Naive B cell (primary cell): ENCODE measurements at regions not wholly inside any gene's neighbourhood (a gene's known extent, or its start where the extent isn't known, plus 50 kb on each side); places are given as distances from the start of the nearest gene placed in this dataset.
A peak's percentile ranks its signal among the peaks of the same experiment; 100 is the strongest.

ENCODE experiments used
- ATAC-seq, 2 donors: fragments of 150-1000 bp; cut with Tn5 transposase; 2 replicates each; pipeline ENCODE4 v1.10.0; 2021; ENCODE audit warnings: low read depth in 2 of 2, mild to moderate bottlenecking in 2 of 2, moderate library complexity in 2 of 2
- DNase-seq: peaks from one replicate; pipeline ENCODE4 v3.0.0; 2022
- H3K27ac Mint-ChIP-seq, 6 donors: one replicate each; pipeline ENCODE4 v1.8.0; 2020 to 2022; ENCODE audit warnings: mild to moderate bottlenecking in 6 of 6, mixed read lengths in 6 of 6, moderate library complexity in 5 of 6, inconsistent platforms in 2 of 6
- H3K27me3 Mint-ChIP-seq, 3 donors: one replicate each; pipeline ENCODE4 v1.8.0; 2021 to 2022; ENCODE audit warnings: mixed read lengths in 3 of 3, mild to moderate bottlenecking in 1 of 3
- H3K36me3 Mint-ChIP-seq, 2 donors: one replicate each; pipeline ENCODE4 v1.8.0; 2020 to 2022; ENCODE audit warnings: mixed read lengths in 2 of 2, inconsistent platforms in 1 of 2, mild to moderate bottlenecking in 1 of 2
- H3K4me1 Mint-ChIP-seq, 3 donors: one replicate each; pipeline ENCODE4 v1.8.0; 2020 to 2022; ENCODE audit warnings: mixed read lengths in 3 of 3, inconsistent platforms in 1 of 3, mild to moderate bottlenecking in 1 of 3, moderate library complexity in 1 of 3
- H3K4me3 Mint-ChIP-seq, 8 donors: one replicate each; pipeline ENCODE4 v1.8.0; 2020 to 2022; ENCODE audit warnings: mild to moderate bottlenecking in 8 of 8, mixed read lengths in 8 of 8, moderate library complexity in 8 of 8, inconsistent platforms in 2 of 8
- H3K9me3 Mint-ChIP-seq, 7 donors: one replicate each; pipeline ENCODE4 v1.8.0; 2020 to 2022; ENCODE audit warnings: mixed read lengths in 7 of 7, mild to moderate bottlenecking in 5 of 7, inconsistent platforms in 2 of 7, moderate library complexity in 1 of 7

DNA sequence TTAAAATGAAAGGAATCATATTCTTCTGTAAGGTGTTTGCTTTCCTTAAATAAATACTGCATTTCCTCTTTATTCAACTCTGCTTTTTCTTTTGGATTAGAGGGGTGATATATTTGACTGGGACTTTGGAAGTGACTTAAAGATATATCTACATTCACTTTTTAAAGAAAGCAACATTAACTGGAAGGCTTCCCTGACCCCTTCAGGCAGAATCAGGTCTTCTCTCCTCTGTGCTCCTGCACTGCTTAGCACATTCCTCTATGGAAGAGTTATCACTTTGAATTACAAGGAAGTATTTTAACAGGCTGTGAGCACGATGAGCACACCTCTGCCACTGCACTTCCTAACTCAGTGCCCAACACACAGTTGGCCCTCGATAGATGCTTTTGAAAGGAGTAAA, 59.2 kb upstream of the POU3F2 start:
- no peak overlapping the region for H3K4me3 Mint-ChIP-seq
- peaks cover 11 to 37% (median 34%) of the 10 kb centered on the region in 3 donors for H3K27me3 Mint-ChIP-seq
- H3K4me1 Mint-ChIP-seq: no peaks in the 10 kb centered on the region
- DNase-seq (no peak), ATAC-seq (no peak)
- H3K27ac Mint-ChIP-seq: no peak overlapping the region
- H3K9me3 Mint-ChIP-seq: no peaks in the 10 kb centered on the region
- no peaks in the 10 kb centered on the region for H3K36me3 Mint-ChIP-seq

DNA sequence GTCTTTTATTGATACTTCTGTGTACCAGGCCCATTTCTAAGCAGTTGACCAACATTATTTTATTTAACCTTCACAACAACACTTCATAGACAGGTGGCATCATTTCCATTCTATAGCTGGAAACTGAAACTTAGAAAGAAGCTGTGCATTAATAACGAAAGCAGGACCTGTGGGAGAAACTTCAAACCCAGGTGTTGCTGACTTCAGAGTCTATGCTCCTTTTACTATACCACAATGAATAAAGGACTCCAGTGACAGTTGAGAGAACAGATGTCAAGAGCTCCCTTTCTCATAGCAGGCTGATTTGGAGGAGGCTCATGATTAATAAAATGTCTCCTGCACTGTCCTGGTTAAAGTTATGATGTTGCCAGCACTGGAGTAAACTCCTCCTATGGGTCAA, 56.6 kb upstream of the POU3F2 start:
- no peak for DNase-seq
- no peak overlapping the region for H3K27ac Mint-ChIP-seq
- no peaks in the 10 kb centered on the region for H3K4me1 Mint-ChIP-seq
- H3K4me3 Mint-ChIP-seq: no peak overlapping the region
- no peaks in the 10 kb centered on the region for H3K36me3 Mint-ChIP-seq
- ATAC-seq: no peak
- H3K9me3 Mint-ChIP-seq: no peaks in the 10 kb centered on the region
- peaks cover 20 to 33% (median 26%) of the 10 kb centered on the region in 3 donors for H3K27me3 Mint-ChIP-seq

DNA sequence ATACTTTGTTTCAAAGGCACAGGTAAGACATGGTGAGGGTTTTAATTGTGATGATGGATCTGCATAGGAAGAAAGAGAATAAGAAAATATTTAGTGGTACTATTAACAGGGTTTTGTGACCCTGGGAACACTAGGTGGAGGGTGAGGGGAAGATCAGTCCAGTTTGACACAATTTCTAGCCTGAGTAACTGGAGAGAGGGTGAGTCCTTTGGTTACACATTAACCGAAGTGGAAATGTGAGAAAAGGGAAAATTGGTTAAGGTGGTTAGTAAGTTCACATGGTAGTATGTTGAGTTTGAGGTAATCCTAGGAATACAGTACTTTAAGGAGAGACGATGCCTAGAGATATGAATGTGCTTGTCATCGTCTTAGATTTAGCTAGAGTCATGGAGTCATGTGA, 54.8 kb upstream of the POU3F2 start:
- peaks cover 21 to 34% (median 27%) of the 10 kb centered on the region in 3 donors for H3K27me3 Mint-ChIP-seq
- DNase-seq: no peak
- H3K4me3 Mint-ChIP-seq: no peak overlapping the region
- H3K27ac Mint-ChIP-seq: no peak overlapping the region
- peaks cover 0 to 2% (median 0%) of the 10 kb centered on the region in 7 donors for H3K9me3 Mint-ChIP-seq
- ATAC-seq: no peak
- H3K4me1 Mint-ChIP-seq: no peaks in the 10 kb centered on the region
- H3K36me3 Mint-ChIP-seq: no peaks in the 10 kb centered on the region

DNA sequence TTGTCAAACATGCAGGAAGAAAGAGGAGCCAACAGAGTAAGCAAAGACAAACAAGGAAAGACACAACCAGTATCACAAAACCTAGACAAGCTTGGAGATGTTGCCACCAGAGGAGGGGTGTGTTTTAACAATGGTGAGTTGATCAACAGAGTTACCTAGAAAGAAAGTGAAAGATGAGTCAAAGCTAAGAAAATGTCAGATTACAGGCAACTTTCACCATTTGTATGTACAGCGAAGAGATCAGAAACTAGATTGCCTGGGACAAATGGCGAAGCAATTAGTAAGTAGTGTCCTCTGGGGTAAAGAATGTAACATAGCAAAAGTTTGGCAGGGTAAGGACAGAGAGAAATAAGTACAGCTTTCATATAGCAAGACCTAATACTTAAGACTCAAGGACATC, 51.6 kb upstream of the POU3F2 start:
- peaks cover 0 to 7% (median 0%) of the 10 kb centered on the region in 7 donors for H3K9me3 Mint-ChIP-seq
- H3K4me3 Mint-ChIP-seq: no peak overlapping the region
- H3K27me3 Mint-ChIP-seq: peaks cover 28 to 50% (median 41%) of the 10 kb centered on the region in 3 donors
- H3K36me3 Mint-ChIP-seq: no peaks in the 10 kb centered on the region
- DNase-seq (no peak), ATAC-seq (no peak)
- no peaks in the 10 kb centered on the region for H3K4me1 Mint-ChIP-seq
- H3K27ac Mint-ChIP-seq: peak overlapping the region in 1 of 6 donors; percentile 1

DNA sequence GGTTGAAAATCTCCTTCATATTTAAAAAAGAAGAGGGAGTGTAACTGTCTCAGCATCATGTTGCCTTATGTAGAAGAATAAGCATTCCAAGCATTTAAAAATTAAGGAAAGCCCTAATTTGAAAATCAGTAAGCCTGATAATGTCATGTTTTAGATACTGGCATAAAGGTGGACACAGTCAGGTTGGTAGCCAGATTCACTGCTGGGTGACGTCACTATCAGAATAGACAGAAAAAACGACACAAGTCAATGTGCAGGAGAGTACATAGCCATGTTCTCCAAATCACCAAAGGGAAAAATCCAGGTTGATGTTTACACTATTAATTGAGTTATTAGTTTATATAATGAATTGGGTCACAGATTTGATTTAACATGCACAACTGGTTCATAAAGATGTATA, 50.8 kb upstream of the POU3F2 start:
- no peaks in the 10 kb centered on the region for H3K4me1 Mint-ChIP-seq
- no peak for DNase-seq
- peaks cover 0 to 7% (median 0%) of the 10 kb centered on the region in 7 donors for H3K9me3 Mint-ChIP-seq
- no peaks in the 10 kb centered on the region for H3K36me3 Mint-ChIP-seq
- H3K4me3 Mint-ChIP-seq: no peak overlapping the region
- no peak for ATAC-seq
- no peak overlapping the region for H3K27ac Mint-ChIP-seq
- H3K27me3 Mint-ChIP-seq: peaks cover 32 to 50% (median 44%) of the 10 kb centered on the region in 3 donors
